GM19239 (cell line): ENCODE measurements at regions not wholly inside any gene's neighbourhood (a gene's known extent, or its start where the extent isn't known, plus 50 kb on each side); places are given as distances from the start of the nearest gene placed in this dataset.
"Not testable (repeated sequence)": the region's sequence is repeated elsewhere in the genome, so short reads cannot be mapped to it uniquely, and the experiment has no call there.

ENCODE experiments used
- DNase-seq: peaks from one replicate; pipeline ENCODE4 v3.0.0; 2011; ENCODE audit warnings: low spot score; ENCODE audit not compliant: insufficient read length
- FAIRE-seq: peaks from 2 replicates; lab custom pipeline; 2011; peaks lifted over from hg19 to GRCh38; lab: Jason Lieb, UNC

- DNase-seq, FAIRE-seq: not testable (repeated sequence)
Measured at GRCh38 chr4:4643743-4644142, 101.9 kb upstream of the STX18 start.

GRCh38 chr4:4643306-4643705 is 101.5 kb upstream of the STX18 start:
- FAIRE-seq: no peak
- DNase-seq: no peak

- FAIRE-seq (no peak), DNase-seq (no peak)
Measured at GRCh38 chr4:4642496-4643000, 100.7 kb upstream of the STX18 start.

GRCh38 chr4:4641661-4642495 is 100.0 kb upstream of the STX18 start:
- FAIRE-seq (no peak), DNase-seq (no peak)

- DNase-seq (no peak), FAIRE-seq (no peak)
Measured at GRCh38 chr4:4641254-4641653, 99.4 kb upstream of the STX18 start.

- DNase-seq: no peak
- FAIRE-seq: no peak
Measured at GRCh38 chr4:4640692-4641091, 98.8 kb upstream of the STX18 start.

- no peak for FAIRE-seq
Measured at GRCh38 chr4:4639370-4639769, 97.5 kb upstream of the STX18 start.

GRCh38 chr4:4637710-4638109 is 95.9 kb upstream of the STX18 start:
- FAIRE-seq: no peak
- DNase-seq: peak; percentile 28

More at GRCh38 chr4:4639370-4639769, 97.5 kb upstream of the STX18 start:
- DNase-seq: no peak

GRCh38 chr4:4633431-4633830 is 91.6 kb upstream of the STX18 start:
- DNase-seq (no peak), FAIRE-seq (no peak)

- peak; percentile 17 for DNase-seq
- FAIRE-seq: peak; percentile 76
Measured at GRCh38 chr4:4631150-4631549, 89.3 kb upstream of the STX18 start.

GRCh38 chr4:4627906-4628305 is 86.1 kb upstream of the STX18 start:
- no peak for FAIRE-seq
- DNase-seq: no peak

GRCh38 chr4:4627111-4627510 is 85.3 kb upstream of the STX18 start:
- DNase-seq (no peak), FAIRE-seq (no peak)

GRCh38 chr4:4625488-4625887 is 83.6 kb upstream of the STX18 start:
- FAIRE-seq (no peak), DNase-seq (no peak)

- FAIRE-seq (no peak), DNase-seq (no peak)
Measured at GRCh38 chr4:4624276-4624897, 82.5 kb upstream of the STX18 start.

- DNase-seq (no peak), FAIRE-seq (no peak)
Measured at GRCh38 chr4:4619821-4620220, 78.0 kb upstream of the STX18 start.

GRCh38 chr4:4618847-4619246 is 77.0 kb upstream of the STX18 start:
- no peak for DNase-seq

GRCh38 chr4:4614925-4615678 is 73.3 kb upstream of the STX18 start:
- DNase-seq (no peak), FAIRE-seq (no peak)

More at GRCh38 chr4:4618847-4619246, 77.0 kb upstream of the STX18 start:
- FAIRE-seq: no peak

GRCh38 chr4:4613641-4614286 is 71.9 kb upstream of the STX18 start:
- FAIRE-seq: no peak
- DNase-seq: no peak

- no peak for FAIRE-seq
- DNase-seq: no peak
Measured at GRCh38 chr4:4613126-4613465, 71.2 kb upstream of the STX18 start.

- no peak for DNase-seq
- FAIRE-seq: no peak
Measured at GRCh38 chr4:4610672-4611071, 68.8 kb upstream of the STX18 start.
